Heart left ventricle (tissue), 16 donors: ENCODE measurements at regions not wholly inside any gene's neighbourhood (a gene's known extent, or its start where the extent isn't known, plus 50 kb on each side); places are given as distances from the start of the nearest gene placed in this dataset.

Experiments used
- ATAC-seq, 4 donors: fragments of 200-7000 bp; cut with Tn5 transposase; one replicate each; pipeline ENCODE4 v1.9.1; 2020 to 2022; ENCODE audit warnings: moderate library complexity in 4 of 4, mild to moderate bottlenecking in 3 of 4, moderate number of reproducible peaks in 1 of 4
- DNase-seq, 5 donors: peaks; one replicate each; pipeline ENCODE4 v3.0.0-alpha.2; 2020
- H3K27ac ChIP-seq, 12 donors: fragments of 200-600 bp; sonication (generic) in 4 of 12; one replicate each; pipeline versions ENCODE4 v1.5.0 to v1.8.0; 2016 to 2022; ENCODE audit warnings: mild to moderate bottlenecking in 2 of 12
- H3K27me3 ChIP-seq, 9 donors: fragments of 200-600 bp; sonication (generic) in 2 of 9; one replicate each; pipeline versions ENCODE4 v1.5.1 to v1.8.0; 2016 to 2022; ENCODE audit warnings: mild to moderate bottlenecking in 3 of 9
- H3K36me3 ChIP-seq, 9 donors: fragments of 200-600 bp; sonication (generic) in 2 of 9; one replicate each; pipeline versions ENCODE4 v1.5.0 to v1.8.0; 2018 to 2022; ENCODE audit warnings: mild to moderate bottlenecking in 2 of 9
- H3K4me1 ChIP-seq, 12 donors: fragments of 200-600 bp; sonication (generic) in 4 of 12; one replicate each; pipeline versions ENCODE4 v1.5.0 to v1.8.0; 2016 to 2022; ENCODE audit warnings: mild to moderate bottlenecking in 3 of 12
- H3K4me3 ChIP-seq, 12 donors: fragments of 200-600 bp; sonication (generic) in 4 of 12; one replicate each; pipeline versions ENCODE4 v1.5.0 to v1.8.0; 2017 to 2022; ENCODE audit warnings: mild to moderate bottlenecking in 9 of 12, moderate library complexity in 4 of 12
- H3K9me3 ChIP-seq, 12 donors: fragments of 200-600 bp; sonication (generic) in 4 of 12; one replicate each; pipeline versions ENCODE4 v1.5.0 to v1.8.0; 2016 to 2022; ENCODE audit warnings: mild to moderate bottlenecking in 1 of 12
- CTCF ChIP-seq, 12 donors: fragments of 200-600 bp; sonication (generic) in 4 of 12; IDR thresholded peaks; one replicate each; pipeline versions ENCODE4 v1.5.0 to v1.8.0; 2018 to 2022; ENCODE audit warnings: antibody characterized with exemption in 12 of 12, mild to moderate bottlenecking in 5 of 12
- POLR2A ChIP-seq, 2 donors: fragments of 450-650 bp; IDR thresholded peaks; one replicate each; pipeline ENCODE4 v1.6.1; 2017; ENCODE audit warnings: antibody characterized with exemption in 2 of 2, mild to moderate bottlenecking in 2 of 2, moderate library complexity in 2 of 2
- WGBS, 4 donors: extraction: QIAGEN DNeasy Blood & Tissue Kit in 2 of 4; methylation state at CpG; one replicate each; pipeline versions ENCODE4 v1.1.5 to v1.1.7; 2013 to 2018; 5-methylcytosine and 5-hydroxymethylcytosine counted together
- intact Hi-C, 10 donors: fragments of 100-400 bp; cut with DNase I; formaldehyde crosslinking; loops; one replicate each; pipeline versions ENCODE4 v1.11.1 to v1.14.2; 2022
- donor health status: ischemic (EF 13 %, LVEDD 7.1; RV severe dilation, severe dysfunction).
- donor health status: healthy with polysubstance abuse.
- donor health status: DM: no; HTN: yes; CAD: no.
- donor health status: DM: no; HTN: no; CAD: no.
- donor health status: ischemic (EF 25% LVEDD 6.9; RV normal size, moderate dysfunction).
- donor health status: ischemic (EF 25% LVEDD 5.7; RV mildly dilated, moderate dysfunction).
- donor health status: healthy.
- donor health status: DM: yes; HTN: yes; CAD: no.
- donor health status: ischemic (EF 35%, LVEDD 5.7; RV mildly dilated, moderate dysfunction).
- donor health status: nonischemic (EF 11% LVEDD 7.7; RV severe dilation, severe dysfunction).
- donor health status: DM: yes; HTN: yes; CAD: no.
- donor health status: PGD.
- donor health status: ischemic (EF 29% LVEDD 5.4; RV normal size, mild dysfunction).
- donor health status: nonischemic (EF 23%, LVEDD 6.1; RV moderate dilation, normal function).

- Histone ChIP-seq H3K4me1 (no peaks in the 10 kb centered on the region), H3K36me3 (no peaks in the 10 kb centered on the region), H3K27ac (no peak overlapping the region), H3K27me3 (peaks cover 0 to 7% (median 0%) of the 10 kb centered on the region in 9 donors), H3K4me3 (no peak overlapping the region), H3K9me3 (no peaks in the 10 kb centered on the region)
- DNase-seq (no peak), ATAC-seq (no peak)
- 34 to 46% (median 41%) methylated on average over 1 of the region's 1 CpG for WGBS, 4 donors
- TF ChIP-seq CTCF (IDR thresholded peaks at IDR 0.05) (no peak), POLR2A (IDR thresholded peaks at IDR 0.05) (no peak)
- intact Hi-C loops = no loop called here
Observed at GRCh38 chr1:177741476-177741875, 228.4 kb downstream of the SEC16B start.

- no peak overlapping the region for H3K4me3 ChIP-seq
- H3K36me3 ChIP-seq = no peaks in the 10 kb centered on the region
- DNase-seq (no peak), ATAC-seq (no peak)
- TF ChIP-seq POLR2A (IDR thresholded peaks at IDR 0.05) (no peak), CTCF (IDR thresholded peaks at IDR 0.05) (no peak)
- H3K9me3 ChIP-seq = no peaks in the 10 kb centered on the region
- peaks cover 0 to 7% (median 0%) of the 10 kb centered on the region in 9 donors for H3K27me3 ChIP-seq
- no peak overlapping the region for H3K27ac ChIP-seq
- 80 to 85% (median 82%) methylated on average over 2 of the region's 2 CpGs for WGBS, 4 donors
- H3K4me1 ChIP-seq = no peaks in the 10 kb centered on the region
- intact Hi-C loops = no loop called here
Observed at GRCh38 chr1:177739780-177740179, 230.1 kb downstream of the SEC16B start.

- H3K36me3 ChIP-seq = no peaks in the 10 kb centered on the region
- no peak overlapping the region for H3K4me3 ChIP-seq
- H3K27me3 ChIP-seq = peaks cover 0 to 4% (median 0%) of the 10 kb centered on the region in 9 donors
- no peaks in the 10 kb centered on the region for H3K4me1 ChIP-seq
- no peaks in the 10 kb centered on the region for H3K9me3 ChIP-seq
- TF ChIP-seq POLR2A (IDR thresholded peaks at IDR 0.05) (no peak), CTCF (IDR thresholded peaks at IDR 0.05) (no peak)
- intact Hi-C loops = no loop called here
- ATAC-seq = no peak
- no peak overlapping the region for H3K27ac ChIP-seq
- WGBS, 4 donors = 73 to 88% (median 85%) methylated on average over 2 of the region's 2 CpGs
- no peak for DNase-seq
Observed at GRCh38 chr1:177737456-177737855, 232.4 kb downstream of the SEC16B start.

GRCh38 chr1:177732178-177732577 is 237.7 kb downstream of the SEC16B start:
- 71 to 80% (median 76%) methylated on average over 7 of the region's 7 CpGs for WGBS, 4 donors
- no peaks in the 10 kb centered on the region for H3K36me3 ChIP-seq
- peaks cover 0 to 4% (median 0%) of the 10 kb centered on the region in 12 donors for H3K9me3 ChIP-seq
- intact Hi-C loops = no loop called here
- no peaks in the 10 kb centered on the region for H3K27me3 ChIP-seq
- H3K27ac ChIP-seq = no peak overlapping the region
- ATAC-seq (no peak), DNase-seq (no peak)
- no peak overlapping the region for H3K4me3 ChIP-seq
- no peak for TF ChIP-seq CTCF (IDR thresholded peaks at IDR 0.05)
- TF ChIP-seq POLR2A (IDR thresholded peaks at IDR 0.05) = no peak
- no peaks in the 10 kb centered on the region for H3K4me1 ChIP-seq
